Cardiac septum (tissue), 1 donor: ENCODE measurements at regions not wholly inside any gene's neighbourhood (a gene's known extent, or its start where the extent isn't known, plus 50 kb on each side); places are given as distances from the start of the nearest gene placed in this dataset.
"Not testable (repeated sequence)": the region's sequence is repeated elsewhere in the genome, so short reads cannot be mapped to it uniquely, and the experiment has no call there.

Experiments
- DNase-seq: peaks from one replicate; pipeline ENCODE4 v3.0.0-alpha.2; 2020; ENCODE audit warnings: low spot score
- intact Hi-C: fragments of 100-400 bp; cut with DNase I; formaldehyde crosslinking; loops from one replicate; pipeline ENCODE4 v1.14.0; 2022
- donor health status: DM: no; HTN: no; CAD: no.

- intact Hi-C loops = no loop called here
- DNase-seq = no peak
These were observed 253.1 kb upstream of the BTG1 start for GRCh38 chr12:92398565-92399309.

- intact Hi-C loops = no loop called here
- DNase-seq = no peak
These were observed 251.1 kb upstream of the BTG1 start for GRCh38 chr12:92396647-92397252.

GRCh38 chr12:92395322-92395721, 249.7 kb upstream of the BTG1 start:
- intact Hi-C loops = no loop called here

GRCh38 chr12:92394895-92395294, 249.2 kb upstream of the BTG1 start:
- intact Hi-C loops = no loop called here
- no peak for DNase-seq

More at GRCh38 chr12:92395322-92395721, 249.7 kb upstream of the BTG1 start:
- no peak for DNase-seq

GRCh38 chr12:92393504-92393903, 247.9 kb upstream of the BTG1 start:
- intact Hi-C loops = no loop called here
- DNase-seq = no peak

- DNase-seq, intact Hi-C loops: not testable (repeated sequence)
These were observed 246.1 kb upstream of the BTG1 start for GRCh38 chr12:92391726-92392125.

- no peak for DNase-seq
- intact Hi-C loops = no loop called here
These were observed 243.8 kb upstream of the BTG1 start for GRCh38 chr12:92389466-92389865.

GRCh38 chr12:92385296-92385695, 239.7 kb upstream of the BTG1 start:
- no peak for DNase-seq
- intact Hi-C loops = no loop called here

- intact Hi-C loops = no loop called here
- DNase-seq = no peak
These were observed 238.9 kb upstream of the BTG1 start for GRCh38 chr12:92384571-92384970.

- DNase-seq = no peak
- intact Hi-C loops = no loop called here
These were observed 236.8 kb upstream of the BTG1 start for GRCh38 chr12:92382383-92382878.

GRCh38 chr12:92381856-92382255, 236.2 kb upstream of the BTG1 start:
- no peak for DNase-seq
- intact Hi-C loops = no loop called here

- no peak for DNase-seq
- intact Hi-C loops = no loop called here
These were observed 233.2 kb upstream of the BTG1 start for GRCh38 chr12:92378682-92379479.

- DNase-seq, intact Hi-C loops: not testable (repeated sequence)
These were observed 229.9 kb upstream of the BTG1 start for GRCh38 chr12:92375504-92375903.

- DNase-seq = no peak
- intact Hi-C loops = no loop called here
These were observed 225.2 kb upstream of the BTG1 start for GRCh38 chr12:92370828-92371227.

- no peak for DNase-seq
- intact Hi-C loops = no loop called here
These were observed 224.0 kb upstream of the BTG1 start for GRCh38 chr12:92369636-92370035.

GRCh38 chr12:92369056-92369455, 223.4 kb upstream of the BTG1 start:
- intact Hi-C loops = no loop called here

GRCh38 chr12:92365836-92366235, 220.2 kb upstream of the BTG1 start:
- intact Hi-C loops = no loop called here
- DNase-seq = no peak

More at GRCh38 chr12:92369056-92369455, 223.4 kb upstream of the BTG1 start:
- DNase-seq = no peak

- DNase-seq = no peak
- intact Hi-C loops = no loop called here
These were observed 219.7 kb upstream of the BTG1 start for GRCh38 chr12:92365333-92365732.

GRCh38 chr12:92363295-92364146, 217.9 kb upstream of the BTG1 start:
- intact Hi-C loops = no loop called here
- DNase-seq = no peak

- intact Hi-C loops = no loop called here
- DNase-seq = no peak
These were observed 217.1 kb upstream of the BTG1 start for GRCh38 chr12:92362785-92363184.
